NB4 (cell line): ENCODE measurements at regions not wholly inside any gene's neighbourhood (a gene's known extent, or its start where the extent isn't known, plus 50 kb on each side); places are given as distances from the start of the nearest gene placed in this dataset.

Experiments used
- MYC ChIP-seq: IDR thresholded peaks from 2 replicates; pipeline ENCODE4 v1.6.1; 2011; ENCODE audit warnings: low read depth, low read length
- POLR2A ChIP-seq: IDR thresholded peaks from 2 replicates; pipeline ENCODE4 v1.6.1; 2011; ENCODE audit warnings: mild to moderate bottlenecking; ENCODE audit not compliant: insufficient read length; ENCODE audit errors: extremely low read depth
- TF ChIP-seq, protein P1 (sequence below): IDR thresholded peaks from one replicate; pipeline ENCODE4 v1.5.1; 2012; ENCODE audit warnings: low read depth, low read length

- TF ChIP-seq, protein P1, sequence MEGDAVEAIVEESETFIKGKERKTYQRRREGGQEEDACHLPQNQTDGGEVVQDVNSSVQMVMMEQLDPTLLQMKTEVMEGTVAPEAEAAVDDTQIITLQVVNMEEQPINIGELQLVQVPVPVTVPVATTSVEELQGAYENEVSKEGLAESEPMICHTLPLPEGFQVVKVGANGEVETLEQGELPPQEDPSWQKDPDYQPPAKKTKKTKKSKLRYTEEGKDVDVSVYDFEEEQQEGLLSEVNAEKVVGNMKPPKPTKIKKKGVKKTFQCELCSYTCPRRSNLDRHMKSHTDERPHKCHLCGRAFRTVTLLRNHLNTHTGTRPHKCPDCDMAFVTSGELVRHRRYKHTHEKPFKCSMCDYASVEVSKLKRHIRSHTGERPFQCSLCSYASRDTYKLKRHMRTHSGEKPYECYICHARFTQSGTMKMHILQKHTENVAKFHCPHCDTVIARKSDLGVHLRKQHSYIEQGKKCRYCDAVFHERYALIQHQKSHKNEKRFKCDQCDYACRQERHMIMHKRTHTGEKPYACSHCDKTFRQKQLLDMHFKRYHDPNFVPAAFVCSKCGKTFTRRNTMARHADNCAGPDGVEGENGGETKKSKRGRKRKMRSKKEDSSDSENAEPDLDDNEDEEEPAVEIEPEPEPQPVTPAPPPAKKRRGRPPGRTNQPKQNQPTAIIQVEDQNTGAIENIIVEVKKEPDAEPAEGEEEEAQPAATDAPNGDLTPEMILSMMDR, result no peak
- TF ChIP-seq POLR2A (no peak), MYC (no peak)
These were observed 737.6 kb upstream of the NUDT12 start for GRCh38 chr5:104299998-104300706.
